GM21515 (cell line): ENCODE measurements at regions not wholly inside any gene's neighbourhood (a gene's known extent, or its start where the extent isn't known, plus 50 kb on each side); places are given as distances from the start of the nearest gene placed in this dataset.
"Not testable (repeated sequence)": the region's sequence is repeated elsewhere in the genome, so short reads cannot be mapped to it uniquely, and the experiment has no call there.

Experiments
- ATAC-seq: cut with Tn5 transposase; IDR thresholded peaks from one replicate; pipeline ENCODE4 v1.9.1; 2021; ENCODE audit not compliant: unreplicated experiment

DNA sequence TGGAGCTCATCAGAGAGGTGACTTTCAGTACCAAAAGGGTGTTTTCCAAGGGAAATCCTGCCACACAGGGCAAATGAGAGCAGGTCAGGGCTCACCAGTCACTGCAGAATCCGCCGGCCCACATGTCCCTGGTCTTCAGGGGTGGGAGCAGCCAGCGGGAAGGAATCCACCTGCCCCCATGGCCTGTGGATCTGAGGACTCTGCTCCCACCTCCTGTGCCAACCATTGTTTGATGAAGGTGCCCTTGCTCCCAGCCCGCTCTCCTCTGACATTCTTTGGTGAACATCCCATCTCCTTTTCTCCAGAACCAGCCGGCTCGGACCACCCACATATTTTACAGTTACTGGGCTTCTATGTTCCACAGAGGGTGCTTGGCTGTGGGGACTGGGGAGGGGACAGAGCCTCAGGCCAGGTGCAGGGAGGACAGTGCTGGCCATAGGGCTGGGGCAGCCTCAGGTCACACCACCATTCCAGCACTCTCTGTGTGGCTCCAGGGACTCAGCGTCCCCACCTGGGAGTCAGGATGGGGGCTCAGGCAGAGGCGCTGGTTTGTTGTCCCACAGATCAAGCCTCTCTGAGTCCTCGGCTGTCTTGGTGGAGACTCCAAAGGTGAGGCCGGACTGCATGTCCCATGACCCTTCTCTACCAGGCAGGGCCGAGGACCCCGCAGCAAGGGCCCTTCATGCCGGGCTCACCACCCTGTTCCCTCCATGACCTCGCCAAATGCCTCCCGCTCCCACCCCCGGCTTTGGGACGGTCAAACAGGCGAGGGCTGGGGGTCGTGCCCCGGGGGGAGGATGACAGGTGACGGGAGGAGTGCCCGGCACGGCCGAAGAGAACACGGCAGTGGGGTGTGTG, 183.2 kb upstream of the ZNF469 start:
- not testable (repeated sequence) for ATAC-seq

- ATAC-seq: not testable (repeated sequence)
Observed at GRCh38 chr16:88200154-88200895, 182.4 kb upstream of the ZNF469 start.

DNA sequence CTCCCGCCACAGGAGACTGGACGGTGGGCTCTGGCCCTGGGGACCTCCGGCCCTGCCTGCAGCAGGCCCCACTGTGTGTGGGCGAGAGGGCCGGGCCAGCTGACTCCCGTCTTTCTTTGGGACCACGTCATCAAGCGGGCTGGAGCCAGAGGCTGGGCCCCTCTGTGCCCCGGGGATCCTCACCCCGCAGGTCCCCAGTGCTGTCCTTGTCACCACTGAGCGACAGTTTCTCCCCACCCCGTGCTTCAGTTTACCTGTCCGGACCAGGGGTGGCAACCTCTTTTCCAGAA, 181.9 kb upstream of the ZNF469 start:
- no peak for ATAC-seq

DNA sequence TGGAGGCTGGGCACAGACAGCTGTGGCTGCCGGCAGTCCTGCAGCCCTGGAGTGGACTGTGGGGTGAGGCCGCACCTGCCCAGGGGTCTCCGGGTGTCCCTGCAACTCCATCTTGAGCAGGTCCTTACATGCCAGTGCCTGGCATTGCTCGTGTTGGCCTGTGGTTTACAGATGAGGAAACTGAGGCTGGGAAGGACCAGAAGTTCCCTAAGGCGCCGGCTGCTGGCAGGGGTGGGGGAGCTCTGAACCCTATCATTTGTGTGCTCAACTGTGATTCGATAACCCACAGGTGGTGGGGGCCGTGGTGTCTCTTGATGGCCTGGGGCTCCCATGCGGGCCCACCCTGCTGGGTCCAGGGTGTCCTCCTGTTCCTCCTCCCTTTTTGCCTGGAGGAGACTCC, 181.1 kb upstream of the ZNF469 start:
- not testable (repeated sequence) for ATAC-seq

GRCh38 chr16:88202207-88202745, 180.5 kb upstream of the ZNF469 start:
- ATAC-seq: no peak

- not testable (repeated sequence) for ATAC-seq
Observed at GRCh38 chr16:88202856-88203681, 179.7 kb upstream of the ZNF469 start.

GRCh38 chr16:88204131-88205110, 178.3 kb upstream of the ZNF469 start:
- not testable (repeated sequence) for ATAC-seq

- ATAC-seq: not testable (repeated sequence)
Observed at GRCh38 chr16:88205482-88205881, 177.3 kb upstream of the ZNF469 start.

- ATAC-seq: not testable (repeated sequence)
Observed at GRCh38 chr16:88206006-88206405, 176.8 kb upstream of the ZNF469 start.

GRCh38 chr16:88206516-88206915, 176.2 kb upstream of the ZNF469 start:
- ATAC-seq: not testable (repeated sequence)

DNA sequence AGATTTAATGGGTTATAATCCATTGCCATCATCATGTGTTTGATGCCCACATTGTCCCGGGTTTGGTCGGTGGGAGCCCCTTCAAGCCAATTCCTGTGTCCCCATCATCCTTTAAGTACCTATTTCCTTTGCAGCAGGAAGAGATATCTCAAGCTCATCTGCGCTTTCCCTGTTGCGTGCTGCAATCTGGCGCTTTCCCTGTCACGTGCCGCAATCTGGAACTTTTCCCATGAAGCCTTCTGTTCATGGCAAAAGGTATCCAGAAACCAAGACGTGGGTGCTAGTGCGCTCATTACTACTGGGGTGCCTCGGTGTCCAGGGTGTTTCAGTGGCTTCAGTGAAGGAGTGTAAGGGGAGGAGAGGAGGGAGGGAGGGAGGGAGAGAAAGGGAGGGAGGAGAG, 174.6 kb upstream of the ZNF469 start:
- no peak for ATAC-seq

DNA sequence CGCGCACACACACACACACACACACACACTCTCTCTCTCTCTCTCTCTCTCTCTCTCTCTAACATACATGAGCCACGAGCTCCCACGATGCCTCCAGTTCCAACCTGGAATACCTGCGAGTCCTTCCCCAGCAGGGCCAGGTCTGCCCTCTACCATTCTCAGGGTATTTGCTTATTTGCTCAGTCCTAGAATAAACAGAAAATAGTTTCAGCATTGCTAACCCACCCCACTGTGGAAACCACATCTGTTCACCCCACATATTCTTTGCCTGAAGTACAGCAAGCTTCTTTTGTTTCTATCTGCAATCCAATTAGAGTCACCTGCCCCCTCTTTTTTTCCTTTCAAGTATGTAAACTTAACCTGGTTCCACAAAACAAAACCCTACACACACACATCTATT, 174.0 kb upstream of the ZNF469 start:
- ATAC-seq: not testable (repeated sequence)

DNA sequence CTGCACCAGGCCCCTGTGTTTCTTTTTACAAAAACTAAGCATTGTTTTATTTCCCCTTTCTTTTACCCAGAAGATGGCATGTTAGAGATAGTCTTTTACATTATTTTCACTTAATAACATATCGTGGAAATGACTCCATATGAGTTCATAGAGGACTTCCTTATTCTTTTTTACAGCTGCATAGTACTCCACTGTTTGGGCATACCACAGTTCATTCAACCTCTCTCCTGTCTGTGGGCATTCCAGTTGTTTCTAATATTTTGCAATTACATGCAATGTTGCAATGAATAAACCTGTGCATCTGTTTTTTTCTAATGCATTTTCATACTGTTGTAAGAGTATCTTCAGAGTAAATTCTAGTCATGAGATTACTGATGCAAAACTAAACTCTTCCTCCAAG, 173.2 kb upstream of the ZNF469 start:
- not testable (repeated sequence) for ATAC-seq

DNA sequence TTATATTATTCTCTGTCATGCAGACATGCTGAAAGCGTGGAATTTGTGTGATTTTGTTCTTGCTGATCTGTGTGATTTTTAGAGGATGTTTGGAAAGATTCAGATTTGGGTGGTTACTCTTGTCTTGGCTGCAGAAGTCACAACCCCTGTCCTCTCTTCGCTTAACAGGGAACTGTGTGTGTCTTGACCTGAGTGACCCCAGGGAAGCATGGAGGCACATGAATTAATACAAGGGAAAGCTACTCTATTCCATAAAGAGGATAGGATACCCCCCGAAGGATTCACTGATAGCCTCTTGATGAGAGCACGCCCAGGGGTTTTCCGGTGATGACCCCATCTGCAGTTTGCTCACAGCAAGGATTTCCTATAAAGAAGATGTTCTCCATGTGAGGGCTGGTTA, 168.8 kb upstream of the ZNF469 start:
- ATAC-seq: not testable (repeated sequence)

DNA sequence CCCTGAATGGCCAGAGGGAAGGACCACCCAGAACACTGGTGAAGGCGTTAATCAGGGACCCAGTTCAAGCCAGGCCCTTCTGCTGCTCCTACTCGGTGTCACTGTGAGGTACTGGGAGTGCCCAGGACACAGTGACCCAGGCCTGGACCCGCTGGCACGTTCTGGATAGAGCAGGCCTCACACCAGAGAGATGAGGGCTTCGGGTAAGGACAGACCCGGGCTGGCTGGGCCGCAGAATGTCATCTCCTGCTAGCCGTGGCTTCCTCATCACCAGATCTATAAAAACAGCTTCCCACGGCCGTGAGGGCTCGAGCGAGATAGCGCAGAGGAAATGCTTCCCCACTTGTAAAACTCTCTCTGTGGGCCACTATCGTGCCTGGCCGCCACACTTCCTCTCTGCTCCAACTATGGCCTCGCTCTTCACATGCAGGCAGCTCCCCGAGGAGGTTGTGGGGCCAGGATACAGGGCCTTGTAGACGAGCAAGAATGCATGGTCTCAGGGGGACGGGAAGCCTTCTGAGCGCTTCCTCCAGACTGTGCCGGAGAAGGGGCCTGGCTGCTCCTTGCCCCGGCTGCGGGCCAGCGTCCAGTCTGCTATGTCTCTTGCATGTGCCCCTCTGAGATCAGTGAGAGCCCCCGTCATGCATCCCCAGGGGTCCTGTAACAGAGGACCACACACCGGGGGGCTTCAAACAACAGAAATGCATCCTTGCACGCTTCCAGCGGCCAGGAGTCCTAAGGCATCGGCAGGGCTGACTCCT, 161.6 kb upstream of the ZNF469 start:
- ATAC-seq: not testable (repeated sequence)

- not testable (repeated sequence) for ATAC-seq
Observed at GRCh38 chr16:88223696-88224095, 159.1 kb upstream of the ZNF469 start.

GRCh38 chr16:88224131-88224898, 158.4 kb upstream of the ZNF469 start:
- ATAC-seq: not testable (repeated sequence)

GRCh38 chr16:88225640-88226230, 157.0 kb upstream of the ZNF469 start:
- ATAC-seq: not testable (repeated sequence)
